ENCODE measurements at regions not wholly inside any gene's neighbourhood (a gene's known extent, or its start where the extent isn't known, plus 50 kb on each side); places are given as distances from the start of the nearest gene placed in this dataset.
A peak's percentile ranks its signal among the peaks of the same experiment; 100 is the strongest.

DNA sequence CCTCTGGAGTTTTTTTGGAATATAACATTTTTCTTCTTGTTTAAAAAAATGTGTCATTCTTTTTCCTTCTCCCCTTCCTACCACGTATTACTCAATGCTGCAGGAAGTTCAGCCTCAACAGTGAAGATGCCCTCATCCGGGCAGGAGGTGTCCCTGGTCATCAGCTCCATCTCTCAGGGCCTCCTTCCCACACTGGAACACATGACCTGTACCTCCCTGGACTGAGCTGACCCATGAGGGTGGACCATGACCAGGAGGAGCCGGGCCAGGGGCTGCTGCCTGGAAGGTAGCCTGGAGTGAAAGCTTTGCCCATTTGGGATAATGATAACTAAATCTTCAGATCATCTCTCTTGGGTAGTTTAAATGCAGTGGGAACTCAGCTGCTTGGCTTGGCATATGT is 316.5 kb upstream of the ZMIZ1 start:
- no peak for DNase-seq

GRCh38 chr10:78752708-78753107 is 316.1 kb upstream of the ZMIZ1 start:
- DNase-seq, result no peak

DNA sequence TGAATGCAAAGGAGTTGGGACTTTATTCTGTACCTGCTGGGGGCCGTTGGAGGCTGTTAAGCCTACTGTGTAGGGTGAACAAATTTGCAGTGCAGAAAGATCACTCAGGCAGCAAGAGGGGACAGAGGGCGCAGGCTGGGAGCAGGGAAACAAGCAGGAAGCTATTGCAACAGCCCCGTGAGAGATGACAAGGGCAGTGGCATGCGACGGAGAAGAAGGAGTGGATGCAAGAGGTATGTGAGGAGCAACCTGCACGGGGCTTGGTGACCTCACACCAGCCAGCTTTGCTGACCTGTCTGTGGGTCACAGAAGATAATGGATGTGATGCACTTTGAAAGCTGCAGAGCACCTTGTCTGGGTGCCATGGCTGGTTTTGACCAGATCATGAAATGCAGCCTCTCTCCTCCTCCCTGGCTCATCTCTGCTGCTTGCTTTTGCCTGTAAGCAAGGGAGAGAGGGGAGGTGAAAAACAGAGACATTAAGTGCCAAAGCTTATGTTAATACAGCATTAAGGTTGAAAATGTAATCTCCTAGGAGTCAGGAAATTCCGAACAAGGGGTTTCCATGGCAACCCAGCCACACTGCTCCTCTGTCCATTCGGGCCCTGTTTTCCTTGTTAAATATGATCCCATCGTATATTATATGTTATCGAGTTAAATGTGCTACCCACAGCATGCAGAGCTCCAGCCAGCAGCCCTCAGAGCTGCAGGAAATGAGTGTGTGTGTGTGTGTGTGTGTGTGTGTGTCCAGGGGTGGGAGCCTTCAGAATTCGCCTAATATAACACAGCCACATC is 314.3 kb upstream of the ZMIZ1 start:
- no peak for DNase-seq

- DNase-seq, result no peak
These were observed 313.6 kb upstream of the ZMIZ1 start for GRCh38 chr10:78755063-78755701.

- no peak for DNase-seq
These were observed 312.8 kb upstream of the ZMIZ1 start for GRCh38 chr10:78755877-78756455.

DNA sequence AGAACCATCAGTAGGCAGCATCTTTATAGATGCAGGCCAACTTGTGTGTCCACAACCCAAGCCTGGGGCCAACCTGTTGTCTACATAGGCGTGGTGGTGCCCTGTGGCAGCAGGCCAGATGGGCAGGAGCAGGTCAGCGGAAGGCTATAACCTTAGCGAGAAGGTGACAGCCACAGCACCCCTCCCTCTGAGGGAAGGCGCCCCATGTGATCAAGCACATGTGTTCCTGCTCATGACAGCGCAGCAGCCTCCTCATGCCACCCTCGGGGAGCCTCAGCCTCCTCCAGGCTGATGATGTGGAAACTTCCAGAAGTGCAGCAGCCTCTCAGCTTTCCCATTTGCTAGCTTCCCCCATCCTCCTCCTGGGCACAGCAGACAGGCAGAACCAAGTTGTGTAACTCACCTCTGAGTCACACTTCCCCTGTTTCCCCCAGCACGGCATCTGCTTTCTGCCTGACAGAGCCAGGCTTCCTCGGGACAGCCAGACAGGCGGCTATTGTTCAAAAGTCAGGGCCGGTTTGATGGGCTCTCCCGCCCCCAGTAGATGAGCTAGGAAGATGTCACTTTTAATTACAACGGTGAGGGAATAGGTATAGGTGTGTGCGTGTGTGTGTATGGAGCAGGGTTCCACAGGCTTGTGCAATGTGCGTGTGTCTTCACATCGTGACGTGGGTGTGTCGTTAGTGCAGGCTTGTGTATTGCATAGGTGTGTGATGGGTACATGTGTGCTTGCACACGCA is 312.0 kb upstream of the ZMIZ1 start:
- DNase-seq, result peak; percentile 17 to 77

DNA sequence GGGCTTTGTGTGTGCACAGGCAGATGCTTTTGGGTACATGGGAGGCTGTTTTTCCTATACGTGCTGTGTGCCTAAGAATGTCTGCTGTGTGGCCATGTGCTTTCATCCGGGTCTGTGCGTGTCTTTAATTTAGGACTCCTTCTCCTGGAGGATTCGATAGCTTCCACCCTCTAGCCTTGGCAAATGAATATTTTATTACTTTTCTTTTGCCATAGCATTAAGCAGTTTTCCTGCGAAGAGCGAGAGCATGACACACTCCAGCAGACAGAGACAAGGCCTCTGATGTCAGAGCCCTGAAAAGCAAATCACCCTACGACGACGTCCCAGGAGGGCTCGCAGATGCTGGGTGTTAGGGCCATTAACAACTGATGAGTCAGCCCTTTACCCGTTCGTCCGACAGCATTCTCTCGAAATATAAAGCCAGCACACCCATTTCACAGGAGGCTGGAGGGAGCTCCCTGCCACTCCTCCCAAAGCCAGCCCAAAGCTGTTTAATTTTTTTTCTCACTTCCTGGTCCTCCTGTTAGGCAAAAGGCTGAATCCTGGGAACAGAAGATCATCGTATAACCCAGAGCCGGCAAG is 311.3 kb upstream of the ZMIZ1 start:
- no peak for DNase-seq

DNA sequence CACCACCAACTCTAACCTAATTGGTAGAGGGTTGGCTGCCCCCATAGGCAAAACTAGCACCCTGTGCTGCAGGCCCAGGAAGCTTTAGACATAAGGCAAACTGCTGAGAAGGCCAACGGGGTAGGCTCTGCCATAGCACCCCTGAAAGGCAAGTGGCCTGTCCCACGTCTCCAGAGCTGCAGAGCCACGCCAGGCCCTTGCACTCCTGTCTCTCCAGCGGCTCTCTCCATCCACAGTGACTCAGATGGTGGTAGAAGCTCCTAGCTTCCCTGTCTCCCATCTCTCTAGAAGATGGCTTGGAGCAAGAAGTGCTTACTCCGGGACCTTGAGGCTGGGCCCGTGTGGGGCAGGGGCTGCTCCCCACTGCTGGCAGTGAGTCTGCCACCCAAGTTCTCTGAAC is 310.6 kb upstream of the ZMIZ1 start:
- DNase-seq, result no peak

GRCh38 chr10:78759456-78760120 is 309.2 kb upstream of the ZMIZ1 start:
- DNase-seq, result no peak

GRCh38 chr10:78760463-78761310 is 308.1 kb upstream of the ZMIZ1 start:
- no peak for DNase-seq

DNA sequence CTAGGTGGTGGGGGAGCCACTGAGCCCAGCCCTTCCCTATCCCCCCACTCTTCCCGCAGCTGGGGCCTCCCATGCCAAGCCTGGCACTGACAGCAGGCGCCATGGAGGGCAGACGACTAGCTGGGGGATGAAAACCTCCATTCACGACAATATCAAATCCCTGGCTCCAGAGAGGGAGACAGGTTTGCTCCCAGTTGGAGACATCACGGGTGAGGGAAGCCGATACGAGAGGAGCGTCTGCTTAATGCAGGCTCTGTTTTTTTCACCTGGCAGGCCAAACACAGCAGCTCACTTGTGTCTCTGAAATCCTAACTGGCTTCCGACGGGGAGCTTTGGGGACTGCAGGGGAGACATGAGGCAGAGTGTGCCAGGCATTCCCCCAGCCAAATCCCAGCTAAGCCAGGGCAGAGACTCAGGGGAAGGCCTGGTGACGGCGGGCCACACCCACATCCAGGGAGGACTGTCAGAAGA is 307.4 kb upstream of the ZMIZ1 start:
- no peak for DNase-seq

- DNase-seq, result no peak
These were observed 306.6 kb upstream of the ZMIZ1 start for GRCh38 chr10:78762086-78762630.

DNA sequence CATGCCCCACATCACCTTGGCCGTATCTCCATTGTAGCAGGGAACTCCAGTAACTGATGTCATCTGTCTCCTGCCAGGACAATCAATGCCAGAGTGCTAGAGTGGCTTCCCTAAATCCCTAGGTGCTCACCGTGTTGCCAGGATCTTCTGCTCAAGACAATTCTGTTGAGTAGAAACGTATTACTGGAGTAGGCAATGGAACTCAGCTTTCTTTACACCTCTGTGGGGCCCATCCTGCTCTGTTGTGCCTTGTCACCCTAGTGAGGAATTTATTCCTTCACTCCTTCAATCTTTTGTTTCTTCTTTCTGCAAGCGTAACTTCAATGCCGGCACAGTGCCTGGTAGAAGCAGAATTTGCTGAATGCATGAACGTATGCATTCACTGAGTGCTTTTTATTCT is 305.5 kb upstream of the ZMIZ1 start:
- DNase-seq, result no peak

- DNase-seq, result no peak
These were observed 304.9 kb upstream of the ZMIZ1 start for GRCh38 chr10:78763651-78764395.

GRCh38 chr10:78764436-78764835 is 304.3 kb upstream of the ZMIZ1 start:
- no peak for DNase-seq

DNA sequence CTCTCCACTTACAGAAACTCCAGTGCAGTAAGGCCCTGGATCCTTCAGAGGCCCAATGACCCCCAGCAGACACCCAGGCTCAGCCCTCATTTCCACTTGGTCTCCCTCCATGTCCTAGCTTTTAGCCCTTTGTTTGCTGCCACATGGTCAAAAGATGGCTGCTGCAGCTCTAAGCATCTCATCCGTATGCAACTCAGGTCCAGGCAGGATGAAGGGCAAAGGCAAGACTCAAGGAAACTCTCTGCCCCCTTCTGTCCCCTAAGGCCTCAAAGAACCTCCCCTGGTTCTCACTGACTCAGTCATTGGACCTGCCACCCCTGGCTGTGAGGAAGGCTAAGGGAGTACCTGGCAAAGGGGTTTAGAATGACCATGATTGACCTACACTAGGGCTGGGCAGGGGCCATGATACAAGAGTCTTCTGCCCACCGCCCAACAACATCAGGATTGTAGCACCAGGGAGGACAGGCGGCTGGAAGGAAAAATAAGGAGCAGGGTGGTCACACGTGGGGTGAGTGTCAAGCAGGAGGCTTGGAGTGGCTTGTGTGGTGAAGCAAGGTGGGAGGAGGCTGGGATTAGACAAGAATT is 303.8 kb upstream of the ZMIZ1 start:
- DNase-seq, result no peak

DNA sequence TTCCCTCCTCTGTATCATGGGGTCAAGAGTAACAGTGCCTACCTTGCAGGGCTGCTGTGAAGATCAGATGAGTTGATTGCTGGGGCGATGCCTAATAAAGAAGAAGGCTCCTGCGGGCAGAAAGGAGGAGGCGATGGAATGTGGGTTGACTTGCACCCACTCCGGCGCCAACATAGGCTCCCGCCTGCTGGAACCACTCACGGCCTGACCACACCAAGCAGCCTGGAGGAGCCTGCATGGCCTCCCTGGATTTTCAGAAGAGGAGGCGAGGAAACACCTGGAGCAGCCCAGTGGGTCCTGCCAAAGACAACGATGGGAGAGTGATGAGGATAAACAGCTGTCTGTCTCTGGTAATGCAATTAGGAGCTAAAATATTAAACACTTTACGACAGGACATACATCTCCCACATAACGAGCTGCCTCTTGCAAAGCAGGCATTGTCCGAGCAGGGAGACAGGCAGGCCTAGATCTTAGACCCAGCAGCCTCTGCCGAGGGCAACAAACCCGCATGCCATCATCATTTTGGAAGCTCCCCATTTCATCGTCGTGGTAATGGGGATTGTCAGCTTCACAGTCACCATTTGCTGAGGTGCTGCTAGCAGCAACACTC is 302.9 kb upstream of the ZMIZ1 start:
- no peak for DNase-seq

GRCh38 chr10:78766603-78767002 is 302.2 kb upstream of the ZMIZ1 start:
- no peak for DNase-seq

DNA sequence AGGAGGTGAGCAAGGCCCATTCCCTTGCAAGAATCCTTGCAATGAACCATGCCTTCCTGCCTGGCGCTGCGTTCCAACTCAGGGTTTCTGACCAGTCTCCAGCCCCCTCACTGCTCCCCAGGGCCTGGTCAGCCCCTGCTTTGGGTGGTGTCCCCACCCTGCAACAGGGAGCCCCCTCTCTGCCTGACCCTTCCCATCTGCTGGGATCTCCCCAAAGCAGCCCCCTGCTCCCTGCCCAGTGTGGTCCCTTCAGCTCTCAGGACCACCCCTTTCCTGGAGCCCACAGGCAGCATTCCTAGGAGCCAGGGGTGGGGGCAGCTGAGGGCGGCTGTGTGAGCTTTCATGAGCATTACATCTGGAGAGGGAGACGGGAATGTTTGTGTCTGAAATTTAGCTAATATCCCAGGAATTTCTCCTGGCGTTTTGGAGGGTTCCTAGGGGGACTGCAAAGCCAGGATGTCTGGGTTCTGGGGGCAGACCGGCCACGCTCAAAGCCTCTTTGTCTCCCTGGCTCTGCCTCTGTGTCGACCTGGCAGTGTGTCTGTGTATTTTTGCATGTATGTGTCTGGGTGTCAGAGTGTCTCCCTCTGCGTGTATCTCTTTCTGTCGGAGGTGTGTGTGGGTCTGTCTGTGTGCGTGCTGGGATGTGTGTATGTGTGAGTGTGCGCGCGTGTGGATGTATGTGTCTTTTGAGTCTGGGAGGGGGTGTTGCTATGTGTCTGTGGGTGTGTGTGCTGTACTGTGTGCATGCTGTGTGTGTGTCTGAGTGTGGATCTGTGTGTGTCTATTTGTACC is 300.5 kb upstream of the ZMIZ1 start:
- DNase-seq, result no peak

All from CD4-positive, alpha-beta T cell treated with Interferon alpha-2 for 1 hour (primary cell).